ENCODE measurements at regions not wholly inside any gene's neighbourhood (a gene's known extent, or its start where the extent isn't known, plus 50 kb on each side); places are given as distances from the start of the nearest gene placed in this dataset.

DNA sequence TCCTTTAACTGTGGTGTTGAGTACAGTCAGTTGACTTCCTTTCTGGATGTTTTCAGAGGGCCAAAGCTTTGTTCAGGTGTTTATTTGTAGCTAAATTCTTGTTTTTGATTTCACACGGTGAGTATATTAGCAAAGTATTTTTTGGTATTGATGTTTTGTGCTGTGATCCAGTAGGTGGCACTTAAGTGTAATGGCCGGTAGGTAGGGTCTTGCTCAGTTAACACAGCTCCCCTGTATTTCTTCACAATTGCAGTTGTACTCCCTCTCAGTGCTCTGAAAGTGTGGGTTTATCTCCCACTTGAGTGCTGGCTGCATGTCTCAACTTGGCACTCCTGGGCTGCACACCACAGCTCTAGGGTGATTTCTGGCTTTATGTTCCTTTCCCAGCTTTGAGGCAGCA is 339.5 kb downstream of the AEBP2 start:
- no peaks in the 10 kb centered on the region for H3K9me3 ChIP-seq (replicated peaks; ENCODE audit: low read length)
- H3K4me1 ChIP-seq (ENCODE audit: control insufficient read depth, insufficient read depth, low read length): peaks cover 8% of the 10 kb centered on the region
- no peaks in the 10 kb centered on the region for H3K36me3 ChIP-seq (ENCODE audit: insufficient read depth, low read length)
- H3K4me2 ChIP-seq (ENCODE audit: low read length): no peak overlapping the region
- no peaks in the 10 kb centered on the region for H3K27me3 ChIP-seq (ENCODE audit: control insufficient read depth, insufficient read depth, low read length)
- H3K9ac ChIP-seq (ENCODE audit: low read depth, low read length): no peak overlapping the region
- no peak overlapping the region for H3K4me3 ChIP-seq (ENCODE audit: low read length)

DNA sequence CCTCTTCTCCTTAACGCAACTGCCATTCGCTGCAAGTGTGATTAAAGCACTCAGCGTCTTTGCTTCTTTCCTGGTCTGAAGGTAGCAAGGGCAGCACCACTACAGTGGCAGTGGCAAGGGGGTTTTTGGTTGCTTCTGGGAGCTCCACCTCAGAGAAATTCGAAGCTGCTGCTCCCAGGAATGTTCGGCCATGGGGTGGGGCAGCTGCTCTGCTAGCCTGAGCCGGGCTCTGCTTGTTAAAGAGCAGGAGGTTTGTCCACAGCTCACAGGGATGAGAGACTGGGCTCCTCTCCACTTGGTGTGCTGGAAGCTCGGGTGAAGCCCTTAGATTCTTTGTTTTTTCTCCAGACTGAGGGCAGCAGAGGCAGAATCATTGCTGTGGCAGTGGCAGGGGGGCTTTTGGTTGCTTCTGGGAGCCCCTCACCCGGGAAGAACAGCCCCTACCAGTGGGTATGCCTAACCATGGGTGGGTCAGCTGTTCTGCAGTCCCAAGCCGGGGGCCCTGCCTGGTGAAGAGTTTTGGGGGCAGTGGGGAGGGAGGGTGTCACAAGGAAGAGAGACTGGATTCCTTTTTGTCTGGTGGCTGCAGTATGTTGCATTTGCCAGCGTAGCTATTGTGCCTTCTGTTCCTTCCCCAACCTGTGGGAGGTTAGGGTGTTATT is 340.2 kb downstream of the AEBP2 start:
- Histone ChIP-seq H3K4me3 (ENCODE audit: low read length) (no peak overlapping the region), H3K4me2 (ENCODE audit: low read length) (no peak overlapping the region), H3K4me1 (ENCODE audit: control insufficient read depth, insufficient read depth, low read length) (peaks cover 8% of the 10 kb centered on the region), H3K9me3 (replicated peaks; ENCODE audit: low read length) (no peaks in the 10 kb centered on the region), H3K36me3 (ENCODE audit: insufficient read depth, low read length) (no peaks in the 10 kb centered on the region), H3K27me3 (ENCODE audit: control insufficient read depth, insufficient read depth, low read length) (no peaks in the 10 kb centered on the region), H3K9ac (ENCODE audit: low read depth, low read length) (no peak overlapping the region)

DNA sequence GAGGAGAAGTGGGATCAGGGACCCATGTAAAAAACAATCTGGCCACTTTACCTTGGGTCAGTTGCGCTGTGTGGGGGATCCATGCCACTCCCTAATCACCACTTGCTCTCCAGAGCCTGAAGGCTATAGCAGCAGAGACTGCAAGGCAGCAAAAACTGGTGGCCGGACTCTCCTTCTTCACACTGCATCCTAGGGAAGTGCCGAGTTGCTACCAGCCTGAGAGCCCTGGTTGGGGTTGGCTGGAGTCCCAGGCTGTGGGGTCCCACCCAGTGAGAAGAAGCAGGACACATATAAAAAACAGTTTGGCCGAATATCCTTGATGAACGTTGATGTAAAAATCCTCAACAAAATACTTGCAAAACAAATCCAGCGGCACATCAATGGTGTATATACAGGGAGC is 341.2 kb downstream of the AEBP2 start:
- H3K27me3 ChIP-seq (ENCODE audit: control insufficient read depth, insufficient read depth, low read length): no peaks in the 10 kb centered on the region
- H3K36me3 ChIP-seq (ENCODE audit: insufficient read depth, low read length): no peaks in the 10 kb centered on the region
- H3K9ac ChIP-seq (ENCODE audit: low read depth, low read length): no peak overlapping the region
- H3K4me2 ChIP-seq (ENCODE audit: low read length): no peak overlapping the region
- no peak overlapping the region for H3K4me3 ChIP-seq (ENCODE audit: low read length)
- peaks cover 8% of the 10 kb centered on the region for H3K4me1 ChIP-seq (ENCODE audit: control insufficient read depth, insufficient read depth, low read length)
- H3K9me3 ChIP-seq (replicated peaks; ENCODE audit: low read length): no peaks in the 10 kb centered on the region

DNA sequence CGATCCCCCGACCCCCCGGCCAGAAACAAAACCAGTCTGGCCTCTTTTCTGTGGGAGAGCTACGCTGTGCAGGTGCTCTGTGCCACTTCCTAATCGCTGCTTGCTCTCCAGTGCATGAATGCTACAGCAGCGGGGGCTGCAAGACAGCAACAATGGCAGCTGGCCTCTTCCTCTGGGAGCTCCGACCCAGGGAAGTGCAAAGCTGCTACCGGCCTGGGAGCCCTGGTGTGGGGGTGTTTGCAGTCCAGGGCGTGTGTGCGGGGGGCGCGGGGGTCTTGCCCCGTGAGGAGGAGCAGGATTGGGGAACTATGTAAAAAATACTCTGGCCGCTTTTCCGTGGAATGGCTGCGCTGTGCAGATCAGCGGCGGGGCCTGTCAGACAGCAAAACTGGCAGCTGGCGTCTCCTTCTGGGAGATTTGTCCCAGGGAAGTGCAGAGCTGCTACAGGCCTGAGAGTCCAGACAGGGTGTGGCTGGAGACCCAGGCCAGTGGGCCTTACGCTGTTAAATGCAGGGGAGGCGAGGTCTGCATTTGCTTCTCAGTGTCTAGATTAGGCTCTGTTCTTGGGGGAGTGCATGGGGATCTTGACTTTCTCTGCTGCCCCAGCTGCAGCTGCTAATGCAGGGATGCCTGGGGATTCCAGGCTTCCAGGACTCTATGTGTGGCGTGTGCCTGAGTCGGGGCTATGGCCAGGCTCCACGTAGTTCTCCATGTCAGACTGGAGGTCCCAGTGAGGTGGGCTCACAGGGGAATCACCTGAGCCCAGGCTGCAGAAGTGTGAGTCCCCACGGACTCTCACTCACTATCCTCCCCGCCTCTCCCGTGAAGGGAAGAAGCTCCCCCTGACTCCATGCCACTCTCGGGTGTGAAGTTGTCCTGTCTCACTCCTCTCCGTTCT is 344.5 kb downstream of the AEBP2 start:
- Histone ChIP-seq H3K36me3 (ENCODE audit: insufficient read depth, low read length) (no peaks in the 10 kb centered on the region), H3K4me3 (ENCODE audit: low read length) (no peak overlapping the region), H3K9me3 (replicated peaks; ENCODE audit: low read length) (no peaks in the 10 kb centered on the region), H3K27me3 (ENCODE audit: control insufficient read depth, insufficient read depth, low read length) (no peaks in the 10 kb centered on the region), H3K9ac (ENCODE audit: low read depth, low read length) (no peak overlapping the region), H3K4me2 (ENCODE audit: low read length) (no peak overlapping the region), H3K4me1 (ENCODE audit: control insufficient read depth, insufficient read depth, low read length) (peaks cover 2% of the 10 kb centered on the region)

DNA sequence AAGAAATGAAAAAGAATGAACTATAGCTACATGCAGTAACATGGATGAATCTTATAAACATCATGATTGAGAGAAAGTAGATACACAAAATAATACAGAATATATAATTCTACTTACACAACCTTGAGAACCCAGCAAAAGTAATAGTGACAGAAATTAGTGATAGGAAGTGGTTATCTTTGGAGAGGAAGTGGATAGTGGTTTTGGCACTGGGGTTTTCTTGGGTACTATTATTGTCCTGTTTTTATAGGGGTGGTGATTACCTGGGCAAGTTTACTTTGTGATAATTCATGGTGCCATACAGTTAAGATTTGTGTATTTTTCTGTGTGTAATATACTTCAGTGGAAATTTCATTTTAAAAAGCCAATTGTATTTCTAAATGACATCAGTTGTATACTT is 352.7 kb downstream of the AEBP2 start:
- Histone ChIP-seq H3K9ac (ENCODE audit: low read depth, low read length) (no peak overlapping the region), H3K4me1 (ENCODE audit: control insufficient read depth, insufficient read depth, low read length) (no peaks in the 10 kb centered on the region)

DNA sequence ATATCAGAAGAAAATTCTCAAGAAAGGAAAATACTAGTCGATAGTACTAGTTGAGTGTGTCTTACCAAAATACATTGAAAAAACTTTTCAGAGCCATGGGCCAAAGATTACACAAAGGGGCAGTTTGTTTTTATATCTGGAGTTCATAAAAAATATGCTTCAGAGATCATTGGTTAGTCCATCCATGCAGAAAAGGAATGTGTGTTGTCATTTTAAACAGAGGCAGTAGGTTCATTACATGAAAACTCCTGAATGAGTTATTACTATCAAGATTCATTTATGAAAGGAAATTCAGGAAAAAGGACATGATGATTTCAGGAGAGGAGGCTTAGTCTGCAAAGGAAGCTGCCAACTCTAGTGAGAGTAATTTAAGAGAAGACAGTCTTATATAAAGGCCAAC is 354.8 kb downstream of the AEBP2 start:
- Histone ChIP-seq H3K36me3 (ENCODE audit: insufficient read depth, low read length) (no peaks in the 10 kb centered on the region), H3K4me3 (ENCODE audit: low read length) (no peak overlapping the region), H3K27me3 (ENCODE audit: control insufficient read depth, insufficient read depth, low read length) (no peaks in the 10 kb centered on the region)

More for the DNA sequence above, 352.7 kb downstream of the AEBP2 start:
- Histone ChIP-seq H3K9me3 (replicated peaks; ENCODE audit: low read length) (no peaks in the 10 kb centered on the region), H3K27me3 (ENCODE audit: control insufficient read depth, insufficient read depth, low read length) (no peaks in the 10 kb centered on the region), H3K4me2 (ENCODE audit: low read length) (no peak overlapping the region), H3K36me3 (ENCODE audit: insufficient read depth, low read length) (no peaks in the 10 kb centered on the region), H3K4me3 (ENCODE audit: low read length) (no peak overlapping the region)

DNA sequence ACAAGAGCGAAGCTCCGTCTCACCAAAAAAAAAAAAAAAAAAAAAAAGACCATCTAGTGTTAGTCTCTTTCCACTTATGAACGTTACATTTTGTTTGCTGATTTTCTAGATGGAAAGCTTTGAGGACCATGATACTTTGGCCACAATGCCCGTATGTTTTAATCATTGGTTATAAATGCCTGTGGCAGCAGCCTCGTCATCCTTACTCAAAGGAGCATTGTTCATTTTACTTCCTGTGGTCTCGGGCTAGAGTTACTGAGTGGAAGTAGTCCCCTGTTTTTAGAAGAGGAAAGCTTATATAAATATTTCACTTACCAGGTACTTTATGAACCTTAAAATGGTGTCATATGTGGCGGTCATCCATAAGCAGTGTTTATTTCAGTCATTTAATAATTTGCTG is 359.9 kb downstream of the AEBP2 start:
- no peaks in the 10 kb centered on the region for H3K4me1 ChIP-seq (ENCODE audit: control insufficient read depth, insufficient read depth, low read length)
- H3K9me3 ChIP-seq (replicated peaks; ENCODE audit: low read length): no peaks in the 10 kb centered on the region
- H3K4me2 ChIP-seq (ENCODE audit: low read length): no peak overlapping the region
- no peak overlapping the region for H3K9ac ChIP-seq (ENCODE audit: low read depth, low read length)
- H3K27me3 ChIP-seq (ENCODE audit: control insufficient read depth, insufficient read depth, low read length): no peaks in the 10 kb centered on the region
- H3K4me3 ChIP-seq (ENCODE audit: low read length): no peak overlapping the region
- H3K36me3 ChIP-seq (ENCODE audit: insufficient read depth, low read length): no peaks in the 10 kb centered on the region

More for the DNA sequence above, 354.8 kb downstream of the AEBP2 start:
- H3K9ac ChIP-seq (ENCODE audit: low read depth, low read length): no peak overlapping the region
- H3K4me1 ChIP-seq (ENCODE audit: control insufficient read depth, insufficient read depth, low read length): no peaks in the 10 kb centered on the region
- H3K9me3 ChIP-seq (replicated peaks; ENCODE audit: low read length): no peaks in the 10 kb centered on the region
- H3K4me2 ChIP-seq (ENCODE audit: low read length): no peak overlapping the region

DNA sequence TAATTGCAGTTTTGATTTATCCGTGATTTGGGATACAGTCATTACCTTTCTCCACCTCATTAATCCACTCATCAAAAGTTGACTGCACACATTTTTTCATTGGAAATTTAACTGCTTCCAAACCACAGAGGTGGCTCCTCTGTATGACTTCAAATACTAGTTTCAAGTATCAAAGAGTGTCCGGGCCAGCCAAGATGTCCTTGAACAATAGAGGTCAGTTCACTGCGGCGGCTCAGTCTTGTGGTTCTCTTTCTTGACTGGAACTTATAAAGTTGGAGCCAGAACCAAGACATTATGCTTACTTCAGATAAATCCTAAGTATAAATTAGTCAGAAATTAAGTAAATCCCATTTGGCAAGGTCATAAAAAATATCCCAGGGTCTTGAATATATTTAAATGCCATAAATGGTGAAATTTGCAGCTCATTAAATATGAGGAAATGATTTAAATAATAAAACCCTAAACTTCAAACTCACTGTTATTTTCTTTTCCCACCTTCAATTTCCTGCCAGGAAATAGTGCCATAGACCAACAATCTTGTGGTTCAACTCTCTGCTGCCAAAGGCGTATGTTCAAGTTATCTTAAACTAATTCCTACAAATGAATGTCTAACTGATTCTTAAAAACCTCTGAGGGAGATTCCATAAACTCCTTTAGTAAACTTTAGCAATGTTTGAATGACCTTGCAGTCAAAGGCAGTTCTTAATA is 360.8 kb downstream of the AEBP2 start:
- no peaks in the 10 kb centered on the region for H3K9me3 ChIP-seq (replicated peaks; ENCODE audit: low read length)
- H3K36me3 ChIP-seq (ENCODE audit: insufficient read depth, low read length): no peaks in the 10 kb centered on the region
- no peak overlapping the region for H3K4me2 ChIP-seq (ENCODE audit: low read length)
- no peaks in the 10 kb centered on the region for H3K27me3 ChIP-seq (ENCODE audit: control insufficient read depth, insufficient read depth, low read length)
- H3K9ac ChIP-seq (ENCODE audit: low read depth, low read length): no peak overlapping the region
- H3K4me1 ChIP-seq (ENCODE audit: control insufficient read depth, insufficient read depth, low read length): no peaks in the 10 kb centered on the region
- H3K4me3 ChIP-seq (ENCODE audit: low read length): no peak overlapping the region

DNA sequence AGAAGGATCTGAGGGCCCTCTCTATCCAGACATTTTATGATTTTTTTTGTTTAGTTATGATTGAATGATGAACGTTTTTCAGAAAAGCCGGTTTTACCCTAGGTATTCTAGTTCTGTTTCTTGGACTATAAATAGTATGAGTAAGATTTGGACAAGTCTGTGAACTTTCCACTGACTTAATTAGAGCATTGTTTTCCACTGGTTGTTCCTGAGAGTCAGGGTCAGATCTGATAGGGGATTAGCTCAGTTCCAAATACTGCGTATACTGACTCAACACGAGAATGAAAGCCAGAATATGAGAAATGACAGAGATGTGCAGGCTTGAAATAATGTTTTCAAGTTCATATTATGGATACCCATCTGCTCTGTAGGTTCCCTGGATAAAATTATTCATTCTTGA is 361.6 kb downstream of the AEBP2 start:
- no peak overlapping the region for H3K4me2 ChIP-seq (ENCODE audit: low read length)
- no peaks in the 10 kb centered on the region for H3K9me3 ChIP-seq (replicated peaks; ENCODE audit: low read length)
- no peak overlapping the region for H3K4me3 ChIP-seq (ENCODE audit: low read length)
- no peaks in the 10 kb centered on the region for H3K4me1 ChIP-seq (ENCODE audit: control insufficient read depth, insufficient read depth, low read length)
- H3K9ac ChIP-seq (ENCODE audit: low read depth, low read length): no peak overlapping the region
- H3K27me3 ChIP-seq (ENCODE audit: control insufficient read depth, insufficient read depth, low read length): no peaks in the 10 kb centered on the region
- no peaks in the 10 kb centered on the region for H3K36me3 ChIP-seq (ENCODE audit: insufficient read depth, low read length)

DNA sequence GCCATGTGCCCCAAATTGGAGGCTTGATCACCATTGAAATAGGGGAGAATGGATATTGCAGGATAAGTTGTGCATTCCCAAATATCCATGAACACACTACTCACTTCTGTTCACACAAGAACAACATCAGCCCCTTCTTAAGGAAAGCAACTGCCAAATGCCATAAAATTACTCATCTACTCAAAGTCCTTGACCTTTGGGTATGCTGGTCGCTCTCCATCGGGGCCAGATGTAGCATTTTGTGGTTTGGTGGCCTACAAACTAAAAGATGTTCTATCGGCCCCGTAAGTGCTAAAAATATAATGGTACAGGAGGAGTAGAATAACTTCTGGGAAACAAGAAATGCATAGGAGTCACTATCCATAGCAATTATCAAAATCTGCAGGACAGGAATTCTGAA is 362.6 kb downstream of the AEBP2 start:
- H3K9ac ChIP-seq (ENCODE audit: low read depth, low read length): no peak overlapping the region
- H3K4me2 ChIP-seq (ENCODE audit: low read length): no peak overlapping the region
- H3K36me3 ChIP-seq (ENCODE audit: insufficient read depth, low read length): no peaks in the 10 kb centered on the region
- no peak overlapping the region for H3K4me3 ChIP-seq (ENCODE audit: low read length)
- no peaks in the 10 kb centered on the region for H3K4me1 ChIP-seq (ENCODE audit: control insufficient read depth, insufficient read depth, low read length)
- no peaks in the 10 kb centered on the region for H3K27me3 ChIP-seq (ENCODE audit: control insufficient read depth, insufficient read depth, low read length)
- no peaks in the 10 kb centered on the region for H3K9me3 ChIP-seq (replicated peaks; ENCODE audit: low read length)

DNA sequence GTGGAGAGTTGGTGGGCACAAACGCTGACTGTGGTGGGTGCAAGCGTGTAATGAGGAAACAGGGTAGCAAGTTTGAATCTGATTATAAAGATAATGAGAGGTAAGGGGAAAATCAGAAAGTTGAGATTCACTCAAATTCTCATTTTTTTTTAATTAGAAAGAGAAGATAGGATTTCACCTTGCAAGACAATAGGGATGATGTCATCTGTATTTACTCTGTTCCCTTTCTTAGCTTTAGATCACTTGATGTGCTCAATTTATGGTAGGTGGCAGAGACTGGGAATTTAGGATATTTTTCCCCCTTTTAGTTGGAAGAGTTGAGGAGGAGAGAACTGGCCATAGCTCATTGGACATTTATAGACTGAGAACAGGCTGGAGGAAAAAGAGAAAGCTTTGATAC is 363.6 kb downstream of the AEBP2 start:
- Histone ChIP-seq H3K27me3 (ENCODE audit: control insufficient read depth, insufficient read depth, low read length) (no peaks in the 10 kb centered on the region), H3K4me2 (ENCODE audit: low read length) (no peak overlapping the region), H3K9ac (ENCODE audit: low read depth, low read length) (no peak overlapping the region), H3K36me3 (ENCODE audit: insufficient read depth, low read length) (no peaks in the 10 kb centered on the region), H3K9me3 (replicated peaks; ENCODE audit: low read length) (no peaks in the 10 kb centered on the region), H3K4me1 (ENCODE audit: control insufficient read depth, insufficient read depth, low read length) (no peaks in the 10 kb centered on the region), H3K4me3 (ENCODE audit: low read length) (no peak overlapping the region)

All from skeletal muscle satellite cell (primary cell).